ENCODE measurements at regions not wholly inside any gene's neighbourhood (a gene's known extent, or its start where the extent isn't known, plus 50 kb on each side); places are given as distances from the start of the nearest gene placed in this dataset.

GRCh38 chr5:28766565-28767158, 1728.3 kb upstream of the CDH9 start:
- intact Hi-C loops (cut with DNase I): no loop called here

GRCh38 chr5:28751396-28751795, 1713.0 kb upstream of the CDH9 start:
- Histone ChIP-seq H3K4me3 (no peak overlapping the region), H3K36me3 (no peaks in the 10 kb centered on the region), H3K27ac (no peak overlapping the region), H3K9me3 (no peaks in the 10 kb centered on the region), H3K4me1 (ENCODE audit: insufficient read depth) (no peaks in the 10 kb centered on the region), H3K27me3 (no peaks in the 10 kb centered on the region)
- TF ChIP-seq EP300 (IDR thresholded peaks at IDR 0.05) (no peak), POLR2A (IDR thresholded peaks at IDR 0.05) (no peak), CTCF (IDR thresholded peaks at IDR 0.05) (no peak)
- intact Hi-C loops (cut with DNase I): no loop called here
- WGBS, 3 donors: 45 to 66% (median 50%) methylated on average over 4 of the region's 4 CpGs
- no peak for DNase-seq

More at GRCh38 chr5:28766565-28767158, 1728.3 kb upstream of the CDH9 start:
- DNase-seq: no peak
- Histone ChIP-seq H3K4me1 (ENCODE audit: insufficient read depth) (no peaks in the 10 kb centered on the region), H3K36me3 (no peaks in the 10 kb centered on the region), H3K9me3 (no peaks in the 10 kb centered on the region), H3K4me3 (no peak overlapping the region), H3K27ac (no peak overlapping the region), H3K27me3 (no peaks in the 10 kb centered on the region)
- WGBS, 3 donors: 15% methylated on average over 2 of the region's 2 CpGs
- TF ChIP-seq POLR2A (IDR thresholded peaks at IDR 0.05): no peak
- TF ChIP-seq CTCF (IDR thresholded peaks at IDR 0.05): no peak
- no peak for TF ChIP-seq EP300 (IDR thresholded peaks at IDR 0.05)

GRCh38 chr5:28750251-28750650, 1711.9 kb upstream of the CDH9 start:
- Histone ChIP-seq H3K9me3 (no peaks in the 10 kb centered on the region), H3K36me3 (no peaks in the 10 kb centered on the region), H3K27ac (no peak overlapping the region), H3K4me3 (no peak overlapping the region), H3K27me3 (no peaks in the 10 kb centered on the region), H3K4me1 (ENCODE audit: insufficient read depth) (no peaks in the 10 kb centered on the region)
- DNase-seq: no peak
- TF ChIP-seq EP300 (IDR thresholded peaks at IDR 0.05) (no peak), CTCF (IDR thresholded peaks at IDR 0.05) (no peak), POLR2A (IDR thresholded peaks at IDR 0.05) (no peak)
- intact Hi-C loops (cut with DNase I): no loop called here

- 22 to 32% (median 27%) methylated on average over 7 of the region's 7 CpGs for WGBS, 3 donors
- no peak for TF ChIP-seq EP300 (IDR thresholded peaks at IDR 0.05)
- TF ChIP-seq CTCF (IDR thresholded peaks at IDR 0.05): no peak
- no peak for TF ChIP-seq POLR2A (IDR thresholded peaks at IDR 0.05)
- Histone ChIP-seq H3K27me3 (no peaks in the 10 kb centered on the region), H3K27ac (no peak overlapping the region), H3K4me3 (no peak overlapping the region), H3K4me1 (ENCODE audit: insufficient read depth) (no peaks in the 10 kb centered on the region), H3K36me3 (no peaks in the 10 kb centered on the region), H3K9me3 (no peaks in the 10 kb centered on the region)
- DNase-seq: no peak
- intact Hi-C loops (cut with DNase I): no loop called here
Measured at GRCh38 chr5:28748446-28748845, 1710.1 kb upstream of the CDH9 start.

All from ovary (tissue), 7 donors.